Sigmoid colon (tissue), 4 donors: ENCODE measurements at regions not wholly inside any gene's neighbourhood (a gene's known extent, or its start where the extent isn't known, plus 50 kb on each side); places are given as distances from the start of the nearest gene placed in this dataset.

Experiments
- CTCF ChIP-seq, 4 experiments: fragments of 450-650 bp in 3 of 4; fragments of 200-600 bp in 1 of 4; IDR thresholded peaks; one replicate each; pipeline ENCODE4 v1.5.1; 2016 to 2019; ENCODE audit warnings: antibody characterized with exemption in 4 of 4, mild to moderate bottlenecking in 3 of 4, moderate library complexity in 2 of 4
- POLR2A ChIP-seq, 2 donors: fragments of 450-650 bp; IDR thresholded peaks; one replicate each; pipeline ENCODE4 v1.6.1; 2016; ENCODE audit warnings: antibody characterized with exemption in 2 of 2, mild to moderate bottlenecking in 2 of 2, moderate library complexity in 2 of 2
- POLR2AphosphoS5 ChIP-seq, 4 donors: sonication (generic); formaldehyde crosslinking; IDR thresholded peaks; one replicate each; pipeline ENCODE4 v1.6.1; 2017; ENCODE audit warnings: antibody characterized with exemption in 4 of 4

- TF ChIP-seq CTCF (IDR thresholded peaks at IDR 0.05) = no peak
- TF ChIP-seq POLR2A (IDR thresholded peaks at IDR 0.05) = no peak
- TF ChIP-seq POLR2AphosphoS5 (IDR thresholded peaks at IDR 0.05) = no peak
These were observed 139.7 kb upstream of the CIBAR2 start for GRCh38 chr16:85252014-85252413.
